ENCODE measurements at regions not wholly inside any gene's neighbourhood (a gene's known extent, or its start where the extent isn't known, plus 50 kb on each side); places are given as distances from the start of the nearest gene placed in this dataset.

DNA sequence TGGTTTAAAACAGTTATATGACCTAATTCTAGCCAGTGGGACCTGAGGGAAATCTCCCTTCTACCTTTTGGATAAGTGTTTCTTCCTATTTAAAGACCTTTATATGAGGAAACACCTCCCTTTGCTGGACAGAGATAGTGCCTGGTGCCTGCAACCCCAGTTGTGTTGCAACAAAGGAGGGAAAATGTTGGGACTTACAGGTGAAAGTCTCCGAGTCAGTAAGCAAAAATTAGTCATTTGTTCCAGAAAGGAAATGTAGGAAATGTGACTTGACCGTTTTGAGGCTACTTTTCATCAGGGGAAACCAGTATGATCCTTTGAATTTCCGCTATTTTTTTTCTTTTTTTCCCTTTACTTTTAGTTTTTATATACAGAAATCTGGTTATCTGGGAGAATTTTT is 165.5 kb downstream of the DKK1 start:
- TF ChIP-seq, protein P1, sequence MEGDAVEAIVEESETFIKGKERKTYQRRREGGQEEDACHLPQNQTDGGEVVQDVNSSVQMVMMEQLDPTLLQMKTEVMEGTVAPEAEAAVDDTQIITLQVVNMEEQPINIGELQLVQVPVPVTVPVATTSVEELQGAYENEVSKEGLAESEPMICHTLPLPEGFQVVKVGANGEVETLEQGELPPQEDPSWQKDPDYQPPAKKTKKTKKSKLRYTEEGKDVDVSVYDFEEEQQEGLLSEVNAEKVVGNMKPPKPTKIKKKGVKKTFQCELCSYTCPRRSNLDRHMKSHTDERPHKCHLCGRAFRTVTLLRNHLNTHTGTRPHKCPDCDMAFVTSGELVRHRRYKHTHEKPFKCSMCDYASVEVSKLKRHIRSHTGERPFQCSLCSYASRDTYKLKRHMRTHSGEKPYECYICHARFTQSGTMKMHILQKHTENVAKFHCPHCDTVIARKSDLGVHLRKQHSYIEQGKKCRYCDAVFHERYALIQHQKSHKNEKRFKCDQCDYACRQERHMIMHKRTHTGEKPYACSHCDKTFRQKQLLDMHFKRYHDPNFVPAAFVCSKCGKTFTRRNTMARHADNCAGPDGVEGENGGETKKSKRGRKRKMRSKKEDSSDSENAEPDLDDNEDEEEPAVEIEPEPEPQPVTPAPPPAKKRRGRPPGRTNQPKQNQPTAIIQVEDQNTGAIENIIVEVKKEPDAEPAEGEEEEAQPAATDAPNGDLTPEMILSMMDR (IDR thresholded peaks at IDR 0.05; ENCODE audit: low read length): no peak
- no peak for TF ChIP-seq EZH2 (IDR thresholded peaks at IDR 0.05; ENCODE audit: borderline replicate concordance, low read length)
